Endothelial cell of umbilical vein (primary cell): ENCODE measurements at regions not wholly inside any gene's neighbourhood (a gene's known extent, or its start where the extent isn't known, plus 50 kb on each side); places are given as distances from the start of the nearest gene placed in this dataset.

Experiments used
- BruUV-seq: library from RNA; stranded (reverse); fragments of 400-500 nt; replicated peaks from 2 replicates; lab custom pipeline; 2021; lab: Mats Ljungman, UMichigan
- CTCF ChIA-PET: fragments of 300-600, 350-600 bp; sonication (Branson Sonifier 250); formaldehyde crosslinking; loops from one replicate; lab custom pipeline; 2021; ENCODE audit warnings: antibody characterized with exemption, inconsistent platforms; lab: Charles Lee
- POLR2A ChIA-PET: fragments of 300-600, 350-600 bp; sonication (Branson Sonifier 250); formaldehyde crosslinking; loops from one replicate; lab custom pipeline; 2021; ENCODE audit warnings: antibody characterized with exemption, inconsistent platforms; lab: Charles Lee
- DNase-seq: peaks from one replicate; pipeline ENCODE4 v3.0.0-alpha.2; 2011; ENCODE audit warnings: low read depth, low spot score
- FAIRE-seq: peaks from 2 replicates; lab custom pipeline; 2011; peaks lifted over from hg19 to GRCh38; lab: Jason Lieb, UNC
- H2AFZ ChIP-seq: 2 replicates; pipeline ENCODE4 v1.6.0; 2012; ENCODE audit warnings: low read depth, low read length, control low read depth, inconsistent platforms
- H3K27ac ChIP-seq: 2 replicates; pipeline ENCODE4 v1.5.1; 2011; ENCODE audit warnings: low read depth, mild to moderate bottlenecking, control low read depth, low read length, moderate library complexity; ENCODE audit not compliant: insufficient read depth
- H3K27me3 ChIP-seq, 2 experiments: 2 replicates each; pipeline versions ENCODE4 v1.6.0 to v1.6.1; 2011; ENCODE audit warnings: low read length in 2 of 2, mixed read lengths in 1 of 2; ENCODE audit not compliant: control insufficient read depth in 2 of 2, insufficient read depth in 2 of 2
- H3K36me3 ChIP-seq, 2 experiments: 2 replicates in 1 of 2; 3 replicates in 1 of 2; pipeline ENCODE4 v1.5.1; 2011; ENCODE audit warnings: low read length in 2 of 2, mild to moderate bottlenecking in 1 of 2, moderate library complexity in 1 of 2; ENCODE audit not compliant: control insufficient read depth in 2 of 2, insufficient read depth in 2 of 2; ENCODE audit errors: extremely low read depth in 1 of 2
- H3K4me1 ChIP-seq: 3 replicates; pipeline ENCODE4 v1.5.1; 2011; ENCODE audit warnings: mild to moderate bottlenecking, low read length; ENCODE audit not compliant: control insufficient read depth, insufficient read depth; ENCODE audit errors: extremely low read depth
- H3K4me2 ChIP-seq: 2 replicates; pipeline ENCODE4 v1.6.1; 2011; ENCODE audit warnings: low read length, control low read depth, mixed read lengths; ENCODE audit not compliant: insufficient read depth
- H3K4me3 ChIP-seq, 3 experiments: fragments of 200-600 bp in 1 of 3; sonication (generic), shearing (Covaris generic) in 1 of 3; replicated peaks in 1 of 3; 2 replicates each; pipeline ENCODE4 v1.5.1; 2011 to 2016; ENCODE audit warnings: control low read depth in 3 of 3, low read length in 3 of 3, mild to moderate bottlenecking in 2 of 3, inconsistent platforms in 1 of 3, low read depth in 1 of 3, moderate library complexity in 1 of 3; ENCODE audit not compliant: insufficient read depth in 1 of 3
- H3K79me2 ChIP-seq: 2 replicates; pipeline ENCODE4 v1.6.0; 2012; ENCODE audit warnings: low read length, inconsistent platforms; ENCODE audit not compliant: control insufficient read depth, insufficient read depth
- H3K9ac ChIP-seq: replicated peaks from 2 replicates; pipeline ENCODE3; 2011; ENCODE audit warnings: low read length, control low read depth; ENCODE audit not compliant: insufficient read depth; ENCODE audit errors: extremely low read depth
- H3K9me1 ChIP-seq: replicated peaks from 3 replicates; pipeline ENCODE4 v1.6.0; 2011; ENCODE audit warnings: mild to moderate bottlenecking, low read length; ENCODE audit not compliant: control insufficient read depth, insufficient read depth; ENCODE audit errors: extremely low read depth
- H3K9me3 ChIP-seq: replicated peaks from 2 replicates; pipeline ENCODE4 v1.5.1; 2012; ENCODE audit warnings: low read length, inconsistent platforms; ENCODE audit not compliant: control insufficient read depth, insufficient read depth
- H4K20me1 ChIP-seq: replicated peaks from 2 replicates; pipeline ENCODE3; 2011; ENCODE audit warnings: mild to moderate bottlenecking, low read length; ENCODE audit not compliant: control insufficient read depth, insufficient read depth; ENCODE audit errors: extremely low read depth
- EZH2 ChIP-seq: IDR thresholded peaks from 2 replicates; pipeline ENCODE4 v1.6.1; 2012; ENCODE audit warnings: borderline replicate concordance, low read depth, mild to moderate bottlenecking, moderate library complexity, low read length, inconsistent platforms; ENCODE audit not compliant: severe bottlenecking
- FOS ChIP-seq: IDR thresholded peaks from 2 replicates; pipeline ENCODE4 v1.6.1; 2011; ENCODE audit warnings: mild to moderate bottlenecking, low read length, moderate library complexity, borderline replicate concordance; ENCODE audit not compliant: insufficient read depth
- GATA2 ChIP-seq: IDR thresholded peaks from 2 replicates; pipeline ENCODE4 v1.7.0; 2011; ENCODE audit warnings: low read depth, mild to moderate bottlenecking, moderate library complexity, mixed read lengths, low read length; ENCODE audit not compliant: insufficient read length, insufficient read depth
- JUN ChIP-seq: IDR thresholded peaks from 2 replicates; pipeline ENCODE4 v1.6.1; 2011; ENCODE audit warnings: borderline replicate concordance, low read depth; ENCODE audit not compliant: insufficient read length, insufficient read depth
- MYC ChIP-seq: IDR thresholded peaks from one replicate; pipeline ENCODE4 v1.6.1; 2011; ENCODE audit warnings: mild to moderate bottlenecking, low read depth, low read length
- POLR2A ChIP-seq: IDR thresholded peaks from 2 replicates; pipeline ENCODE4 v1.6.1; 2012; ENCODE audit warnings: low read depth, mild to moderate bottlenecking, control low read depth, low read length
- POLR2AphosphoS5 ChIP-seq: IDR thresholded peaks from 2 replicates; pipeline ENCODE4 v1.6.1; 2012; ENCODE audit warnings: low read depth, mild to moderate bottlenecking, control low read depth, low read length, moderate library complexity; ENCODE audit not compliant: insufficient read depth
- dilution Hi-C: fragments of 300-500 bp; cut with MboI; formaldehyde crosslinking; loops from one replicate; pipeline ENCODE4 v1.15.0; 2019; ENCODE audit warnings: low sequenced_read_pairs; ENCODE audit not compliant: extremely low pct_ligation_motif_present
- intact Hi-C: fragments of 100-400 bp; cut with micrococcal nuclease; formaldehyde crosslinking; loops from one replicate; pipeline ENCODE4 v1.10.0; 2022
- TF ChIP-seq, protein P1 (sequence below), 2 donors: IDR thresholded peaks; 1 replicate in 1 of 2; 2 replicates in 1 of 2; pipeline ENCODE4 v1.5.1; 2011; ENCODE audit warnings: low read length in 2 of 2, mild to moderate bottlenecking in 2 of 2, moderate library complexity in 2 of 2, control low read depth in 1 of 2, inconsistent platforms in 1 of 2, low read depth in 1 of 2; ENCODE audit not compliant: insufficient read depth in 1 of 2; ENCODE audit errors: extremely low read depth in 1 of 2
- TF ChIP-seq, protein P2 (sequence below): IDR thresholded peaks from 2 replicates; pipeline ENCODE4 v1.6.1; 2011; ENCODE audit not compliant: insufficient read depth, insufficient read length

DNA sequence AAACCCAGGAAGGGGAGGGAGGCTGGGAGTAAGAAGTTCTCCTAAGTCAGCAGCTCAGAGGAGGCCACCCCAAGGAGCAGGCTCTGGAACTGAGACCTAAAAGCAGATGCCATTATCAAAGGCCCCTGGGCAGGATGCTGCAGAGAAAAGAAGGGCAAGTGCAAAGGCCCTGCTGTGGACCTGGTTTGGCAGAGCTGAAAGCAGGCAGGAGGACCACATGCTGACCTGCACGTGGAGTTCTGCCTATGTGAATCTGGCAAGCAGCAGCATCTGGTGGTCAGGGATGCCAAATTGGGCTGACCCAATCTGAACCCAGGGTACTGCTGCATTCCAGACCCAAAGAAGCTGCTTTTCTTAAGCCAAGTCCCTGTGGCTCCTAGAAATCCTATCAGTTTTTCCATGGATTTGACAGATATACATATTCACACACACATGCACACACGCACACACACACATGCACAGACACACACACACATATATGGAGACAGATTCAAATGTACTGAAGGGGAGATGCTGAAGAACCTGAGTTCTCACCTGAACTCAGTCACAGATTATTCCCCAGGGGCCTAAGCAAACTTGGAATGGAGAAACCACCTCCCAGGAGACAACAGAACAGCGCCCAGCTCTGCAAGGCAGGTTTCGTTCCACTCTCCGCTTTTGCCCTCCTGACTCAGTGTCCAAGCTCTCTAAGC, 119.9 kb downstream of the FOXA2 start:
- ChIA-PET POLR2A (no interaction called here), CTCF (no interaction called here)
- H3K79me2 ChIP-seq: no peaks in the 10 kb centered on the region
- no peak overlapping the region for H3K27ac ChIP-seq
- no peak overlapping the region for H3K4me2 ChIP-seq
- TF ChIP-seq POLR2AphosphoS5 (no peak), MYC (no peak), JUN (no peak), EZH2 (no peak), FOS (no peak), POLR2A (no peak), GATA2 (no peak)
- TF ChIP-seq, protein P1, sequence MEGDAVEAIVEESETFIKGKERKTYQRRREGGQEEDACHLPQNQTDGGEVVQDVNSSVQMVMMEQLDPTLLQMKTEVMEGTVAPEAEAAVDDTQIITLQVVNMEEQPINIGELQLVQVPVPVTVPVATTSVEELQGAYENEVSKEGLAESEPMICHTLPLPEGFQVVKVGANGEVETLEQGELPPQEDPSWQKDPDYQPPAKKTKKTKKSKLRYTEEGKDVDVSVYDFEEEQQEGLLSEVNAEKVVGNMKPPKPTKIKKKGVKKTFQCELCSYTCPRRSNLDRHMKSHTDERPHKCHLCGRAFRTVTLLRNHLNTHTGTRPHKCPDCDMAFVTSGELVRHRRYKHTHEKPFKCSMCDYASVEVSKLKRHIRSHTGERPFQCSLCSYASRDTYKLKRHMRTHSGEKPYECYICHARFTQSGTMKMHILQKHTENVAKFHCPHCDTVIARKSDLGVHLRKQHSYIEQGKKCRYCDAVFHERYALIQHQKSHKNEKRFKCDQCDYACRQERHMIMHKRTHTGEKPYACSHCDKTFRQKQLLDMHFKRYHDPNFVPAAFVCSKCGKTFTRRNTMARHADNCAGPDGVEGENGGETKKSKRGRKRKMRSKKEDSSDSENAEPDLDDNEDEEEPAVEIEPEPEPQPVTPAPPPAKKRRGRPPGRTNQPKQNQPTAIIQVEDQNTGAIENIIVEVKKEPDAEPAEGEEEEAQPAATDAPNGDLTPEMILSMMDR (IDR thresholded peaks at IDR 0.05; ENCODE audit: extremely low read depth in 1 of 2, insufficient read depth in 1 of 2, low read depth in 1 of 2, low read length in 2 of 2): no peak
- TF ChIP-seq, protein P2, sequence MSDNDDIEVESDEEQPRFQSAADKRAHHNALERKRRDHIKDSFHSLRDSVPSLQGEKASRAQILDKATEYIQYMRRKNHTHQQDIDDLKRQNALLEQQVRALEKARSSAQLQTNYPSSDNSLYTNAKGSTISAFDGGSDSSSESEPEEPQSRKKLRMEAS: no peak
- H3K4me3 ChIP-seq: no peak overlapping the region
- DNase-seq: no peak
- dilution Hi-C loops: no loop called here
- H3K36me3 ChIP-seq: no peaks in the 10 kb centered on the region
- no peaks in the 10 kb centered on the region for H3K9me3 ChIP-seq
- no TSS peak for BruUV-seq
- H3K9me1 ChIP-seq: no peaks in the 10 kb centered on the region
- H2AFZ ChIP-seq: no peak overlapping the region
- no peaks in the 10 kb centered on the region for H3K27me3 ChIP-seq
- intact Hi-C loops: no loop called here
- no peaks in the 10 kb centered on the region for H4K20me1 ChIP-seq
- no peaks in the 10 kb centered on the region for H3K4me1 ChIP-seq
- FAIRE-seq: no peak
- H3K9ac ChIP-seq: no peak overlapping the region
